ENCODE measurements at regions not wholly inside any gene's neighbourhood (a gene's known extent, or its start where the extent isn't known, plus 50 kb on each side); places are given as distances from the start of the nearest gene placed in this dataset.
A peak's percentile ranks its signal among the peaks of the same experiment; 100 is the strongest.

GRCh38 chr21:16310176-16310575, 580.4 kb downstream of the USP25 start:
- no peak for DNase-seq

DNA sequence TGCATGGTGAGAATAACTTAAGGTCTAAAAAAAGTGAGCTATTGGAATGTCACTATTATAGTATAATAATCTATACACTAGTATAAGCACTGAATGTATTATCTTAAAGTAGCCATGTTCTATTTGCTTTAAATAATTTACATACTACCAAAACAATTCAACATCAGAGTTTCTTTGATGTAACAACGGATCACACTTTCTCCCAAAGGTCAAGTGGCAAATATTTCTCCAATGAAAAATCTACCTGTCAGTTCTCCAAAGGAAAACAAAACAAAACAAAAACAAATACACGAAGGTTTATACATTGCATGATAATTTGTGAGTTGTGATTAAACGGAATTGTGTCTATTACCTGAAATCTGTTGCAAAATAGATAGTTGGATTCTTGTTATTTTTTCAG, 581.4 kb downstream of the USP25 start:
- no peak for DNase-seq

DNA sequence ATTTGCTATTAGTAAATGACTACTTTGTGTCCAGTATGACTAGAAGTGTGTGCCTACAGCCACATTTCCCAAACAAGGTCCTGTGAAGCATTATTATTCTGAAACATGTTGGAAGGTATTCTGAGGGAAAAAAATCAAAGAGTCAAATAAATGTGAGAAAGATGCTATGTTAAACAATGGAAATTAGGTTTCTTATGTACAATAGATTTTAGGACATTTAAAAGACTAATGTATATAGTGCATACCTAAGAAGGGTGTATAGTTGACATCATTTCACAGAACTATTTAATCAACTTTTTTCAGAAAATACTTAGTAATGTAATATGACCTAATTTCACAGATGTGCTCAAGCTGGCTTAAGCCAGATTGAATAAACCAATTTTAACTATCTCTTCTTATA, 582.5 kb downstream of the USP25 start:
- no peak for DNase-seq

DNA sequence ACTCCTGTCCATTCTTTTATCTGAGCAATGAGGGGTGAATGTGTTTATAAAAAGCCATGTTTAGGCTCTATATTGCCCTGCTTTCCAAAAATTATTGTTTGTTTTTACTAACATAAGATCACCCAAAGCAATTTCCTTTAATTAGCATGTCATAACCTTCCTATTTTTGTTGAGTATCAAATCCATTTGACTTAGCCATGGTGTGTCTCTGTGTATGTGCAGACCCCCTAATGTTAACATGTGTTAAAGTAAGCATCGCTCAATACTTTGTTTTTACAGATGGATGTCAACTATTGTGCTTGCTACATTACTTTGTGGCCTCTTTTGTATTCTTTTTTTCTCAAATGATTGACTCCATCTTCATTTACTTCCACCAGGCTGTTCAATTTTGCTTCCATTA, 585.4 kb downstream of the USP25 start:
- no peak for DNase-seq

DNA sequence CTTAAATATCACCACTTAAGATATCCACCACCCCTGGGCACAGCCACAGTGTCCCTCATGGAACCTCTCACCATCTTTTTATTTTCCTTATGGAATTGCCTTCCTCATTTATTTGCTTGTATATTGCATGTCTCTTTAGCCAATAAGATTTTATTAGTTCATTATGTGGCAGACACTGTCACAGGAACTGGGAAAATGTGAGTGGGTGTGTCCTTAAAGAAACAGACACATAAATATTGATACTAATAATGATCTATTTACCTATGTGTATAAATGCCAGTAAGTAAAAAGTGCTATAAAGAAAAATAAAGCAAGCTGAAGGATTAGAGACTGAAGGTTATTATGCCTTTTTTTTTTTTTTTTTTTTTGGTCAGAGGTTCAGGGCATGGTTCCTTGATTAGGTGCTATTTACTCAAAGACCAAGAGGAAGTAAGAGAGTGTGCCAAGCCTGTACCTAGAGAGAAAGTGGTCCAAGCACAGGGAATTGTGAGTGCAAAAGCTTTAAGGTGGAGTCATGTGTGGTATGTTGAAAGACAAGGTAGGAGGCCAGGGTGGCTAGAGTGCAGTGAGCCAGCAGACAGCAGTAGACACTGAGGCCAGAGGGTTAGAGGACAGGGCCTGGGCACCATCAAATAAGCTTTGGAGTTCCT, 589.0 kb downstream of the USP25 start:
- no peak for DNase-seq

- DNase-seq, result no peak
Measured at GRCh38 chr21:16320110-16320509, 590.3 kb downstream of the USP25 start.

DNA sequence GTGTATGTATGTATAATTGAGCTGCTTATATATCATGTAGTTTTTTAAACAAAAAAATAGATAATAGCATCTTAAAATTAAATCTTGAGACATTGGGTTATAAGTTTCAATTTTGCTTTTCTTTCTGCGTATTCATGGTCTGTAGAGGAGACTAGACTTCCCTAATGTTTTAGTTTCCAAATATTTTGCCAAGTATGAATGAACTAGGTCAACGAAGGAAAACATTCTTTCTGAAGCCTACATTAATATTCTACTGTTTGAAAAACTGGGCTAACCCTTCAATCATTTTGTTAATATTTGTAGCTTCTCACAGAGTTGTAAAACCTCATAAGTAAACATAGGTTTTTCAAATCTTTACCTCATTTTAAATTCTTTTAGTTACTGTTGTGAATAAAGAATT, 592.7 kb downstream of the USP25 start:
- no peak for DNase-seq

GRCh38 chr21:16323596-16323995, 593.8 kb downstream of the USP25 start:
- no peak for DNase-seq

GRCh38 chr21:16324630-16325029, 594.8 kb downstream of the USP25 start:
- DNase-seq, result no peak

- peak; percentile 4 to 35 for DNase-seq
Measured at GRCh38 chr21:16330082-16330907, 600.5 kb downstream of the USP25 start.

- no peak for DNase-seq
Measured at GRCh38 chr21:16330908-16331268, 601.1 kb downstream of the USP25 start.

DNA sequence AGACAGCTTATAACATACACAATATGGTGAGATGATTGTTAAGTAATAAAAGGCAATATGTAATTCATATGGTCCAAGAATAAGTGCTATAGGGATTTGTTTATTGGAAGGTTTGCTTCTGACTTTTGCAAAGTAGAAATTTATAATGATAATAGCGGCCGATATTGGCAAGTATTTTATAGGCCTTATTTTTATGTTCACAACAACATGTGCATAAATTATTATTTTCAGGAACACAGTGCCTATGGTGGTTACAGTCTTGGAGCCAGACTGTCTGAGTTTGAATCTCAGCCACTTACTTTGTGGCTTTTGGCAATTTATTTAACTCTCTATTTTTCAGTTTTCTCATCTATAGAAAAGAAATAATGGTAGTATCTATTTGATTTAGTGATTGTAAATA, 607.5 kb downstream of the USP25 start:
- DNase-seq, result no peak

GRCh38 chr21:16342932-16343331, 613.1 kb downstream of the USP25 start:
- no peak for DNase-seq

GRCh38 chr21:16343776-16344175, 614.0 kb downstream of the USP25 start:
- no peak for DNase-seq

GRCh38 chr21:16345757-16346156, 616.0 kb downstream of the USP25 start:
- DNase-seq, result no peak

- DNase-seq, result no peak
Measured at GRCh38 chr21:16347223-16347622, 617.4 kb downstream of the USP25 start.

DNA sequence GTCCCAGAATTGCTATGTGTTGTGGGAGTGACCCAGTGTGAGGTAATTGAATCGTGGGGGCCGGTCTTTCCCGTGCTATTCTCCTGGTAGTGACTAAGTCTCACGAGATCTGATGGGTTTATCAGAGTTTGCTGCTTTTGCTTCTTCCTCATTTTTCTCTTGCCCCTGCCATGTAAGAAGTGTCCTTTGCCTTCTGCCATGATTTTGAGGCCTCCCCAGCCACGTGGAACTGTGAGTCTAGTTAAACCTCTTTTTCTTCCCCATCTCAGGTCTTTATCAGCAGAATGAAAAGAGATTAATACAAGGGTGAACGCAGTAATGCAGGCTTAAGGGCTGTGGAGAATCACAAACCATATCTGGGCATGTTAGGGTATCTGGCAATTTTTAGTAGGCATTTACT, 624.0 kb downstream of the USP25 start:
- DNase-seq, result no peak

DNA sequence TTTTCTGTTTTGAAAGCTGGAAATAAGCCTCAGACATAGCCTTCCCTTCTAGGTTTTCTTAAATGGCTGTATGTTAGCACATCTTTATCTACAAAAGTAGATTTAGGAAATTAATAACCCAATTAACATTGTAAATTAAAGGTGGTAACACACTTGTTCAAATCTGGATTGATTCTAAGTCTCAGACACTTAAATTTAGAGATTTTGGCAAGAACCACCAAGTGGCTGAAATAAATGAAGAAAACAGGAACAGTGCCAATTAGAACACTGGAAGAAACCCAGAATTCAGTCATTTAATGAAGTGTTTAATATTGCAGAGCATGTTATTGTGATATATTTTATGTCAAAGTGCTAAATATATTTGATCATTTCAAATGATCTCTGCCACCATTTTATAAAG, 628.2 kb downstream of the USP25 start:
- DNase-seq, result no peak

DNA sequence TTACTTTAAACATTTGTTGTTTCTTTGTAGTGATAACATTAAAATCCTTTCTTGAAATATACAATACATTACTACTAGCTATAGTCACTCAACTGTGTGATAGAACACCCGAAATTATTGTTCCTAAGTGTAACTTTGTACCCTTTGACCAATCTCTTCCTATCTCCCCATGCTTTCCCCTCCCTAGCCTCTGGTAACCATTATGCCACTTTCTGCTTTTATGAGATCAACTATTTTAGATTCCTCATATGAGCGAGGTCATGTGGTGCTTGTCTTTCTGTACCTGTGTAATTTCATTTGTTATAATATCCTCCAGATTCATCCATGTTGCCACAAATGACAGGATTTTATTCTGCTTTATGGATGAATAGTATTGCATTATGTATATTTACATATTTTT, 629.0 kb downstream of the USP25 start:
- DNase-seq, result no peak

- DNase-seq, result no peak
Measured at GRCh38 chr21:16363100-16363499, 633.3 kb downstream of the USP25 start.

DNA sequence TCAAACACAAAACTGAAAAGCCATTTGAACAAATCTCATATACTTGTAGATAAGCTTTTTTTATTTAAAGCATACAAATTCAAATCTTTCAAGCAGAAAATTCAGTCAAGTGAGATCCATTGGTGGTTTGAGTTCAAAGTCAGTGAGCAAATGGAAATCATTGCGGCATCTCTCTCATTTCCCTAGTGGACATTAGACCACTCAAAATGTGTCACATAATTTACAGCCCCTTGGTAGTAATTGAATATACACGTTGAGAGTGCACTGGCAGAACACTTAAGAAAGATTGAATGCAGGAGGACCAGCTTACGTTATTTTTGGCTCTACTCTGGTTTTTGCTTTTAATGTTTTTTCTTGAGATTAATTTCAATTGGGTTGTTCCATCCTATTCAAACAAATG, 633.7 kb downstream of the USP25 start:
- no peak for DNase-seq

DNA sequence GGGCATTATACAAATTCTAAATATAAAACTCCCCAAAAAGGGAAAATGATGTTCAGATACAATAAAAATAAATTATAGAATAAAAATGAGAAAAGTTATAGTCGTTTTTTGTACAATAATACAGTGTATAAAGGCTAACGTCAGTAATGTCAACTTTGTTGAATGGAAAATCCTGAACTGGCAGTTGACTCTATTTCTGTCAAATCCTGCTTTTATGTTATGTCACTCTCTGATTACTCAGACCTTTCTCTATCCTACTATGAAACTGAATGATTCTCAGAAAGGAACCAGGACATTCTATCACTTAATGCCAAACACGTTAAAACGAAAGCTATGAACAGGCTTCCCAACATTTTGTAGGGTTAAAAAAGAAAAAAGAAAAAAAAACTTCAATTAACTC, 636.4 kb downstream of the USP25 start:
- no peak for DNase-seq

GRCh38 chr21:16367079-16367478, 637.3 kb downstream of the USP25 start:
- no peak for DNase-seq

- no peak for DNase-seq
Measured at GRCh38 chr21:16370186-16370585, 640.4 kb downstream of the USP25 start.

DNA sequence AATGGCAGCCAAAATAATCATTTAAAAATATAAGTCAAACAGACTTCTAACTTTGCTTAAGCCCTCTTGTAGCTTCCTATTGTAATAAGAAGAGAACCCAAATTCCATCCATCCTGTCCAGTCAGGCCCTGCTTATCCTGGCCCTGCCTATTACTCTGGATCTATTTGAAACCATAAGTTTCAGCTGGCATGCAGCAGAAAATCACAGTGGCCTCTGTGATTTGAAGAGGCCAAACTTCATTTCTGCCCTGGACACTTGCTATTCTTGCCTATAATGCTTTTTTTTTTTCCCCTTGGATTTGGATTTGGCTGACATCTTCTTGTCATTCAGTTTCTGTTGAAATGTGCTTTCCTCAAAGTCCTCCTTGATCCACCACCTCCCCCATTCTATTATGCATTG, 642.8 kb downstream of the USP25 start:
- DNase-seq, result no peak

Data from NCI-H1930 (cell line).